H1 (cell line): ENCODE measurements at regions not wholly inside any gene's neighbourhood (a gene's known extent, or its start where the extent isn't known, plus 50 kb on each side); places are given as distances from the start of the nearest gene placed in this dataset.

Experiments
- ASH2L ChIP-seq: fragments of 200-600, 300-600 bp; sonication (generic); IDR thresholded peaks from one replicate; pipeline ENCODE4 v1.7.1; 2017; ENCODE audit warnings: low read length
- EZH2 ChIP-seq: fragments of 200-600 bp; sonication (generic); IDR thresholded peaks from 2 replicates; pipeline ENCODE4 v1.7.1; 2012; ENCODE audit warnings: low read depth, mild to moderate bottlenecking, moderate library complexity, low read length, inconsistent platforms; ENCODE audit not compliant: severe bottlenecking
- KDM1A ChIP-seq: fragments of 200-600, 300-600 bp; sonication (generic); IDR thresholded peaks from 2 replicates; pipeline ENCODE4 v1.7.1; 2016; ENCODE audit warnings: mild to moderate bottlenecking, low read length, borderline replicate concordance
- MAFK ChIP-seq: IDR thresholded peaks from 2 replicates; pipeline ENCODE4 v1.6.1; 2012; ENCODE audit warnings: low read depth, mild to moderate bottlenecking, improper control_type of control experiment, low read length
- POLR2AphosphoS5 ChIP-seq: IDR thresholded peaks from 2 replicates; pipeline ENCODE4 v1.6.1; 2011; ENCODE audit warnings: low read depth, low read length
- TCF12 ChIP-seq: IDR thresholded peaks from 2 replicates; pipeline ENCODE4 v1.6.1; 2011; ENCODE audit warnings: low read depth, mild to moderate bottlenecking, low read length
- ZNF274 ChIP-seq: IDR thresholded peaks from 2 replicates; pipeline ENCODE4 v1.7.0; 2012; ENCODE audit warnings: low read length, borderline replicate concordance; ENCODE audit errors: extremely low read depth
- TF ChIP-seq, protein P1 (sequence below), 3 experiments: IDR thresholded peaks; 1 replicate in 2 of 3; 2 replicates in 1 of 3; pipeline versions ENCODE4 v1.5.1 to v1.6.1; 2011; ENCODE audit warnings: low read length in 3 of 3, mild to moderate bottlenecking in 3 of 3, inconsistent platforms in 2 of 3, low read depth in 1 of 3, moderate library complexity in 1 of 3; ENCODE audit not compliant: insufficient read depth in 1 of 3; ENCODE audit errors: control extremely low read depth in 1 of 3
- TF ChIP-seq, protein P2 (sequence below): IDR thresholded peaks from 2 replicates; pipeline ENCODE4 v1.6.1; 2012; ENCODE audit warnings: low read length, inconsistent platforms

DNA sequence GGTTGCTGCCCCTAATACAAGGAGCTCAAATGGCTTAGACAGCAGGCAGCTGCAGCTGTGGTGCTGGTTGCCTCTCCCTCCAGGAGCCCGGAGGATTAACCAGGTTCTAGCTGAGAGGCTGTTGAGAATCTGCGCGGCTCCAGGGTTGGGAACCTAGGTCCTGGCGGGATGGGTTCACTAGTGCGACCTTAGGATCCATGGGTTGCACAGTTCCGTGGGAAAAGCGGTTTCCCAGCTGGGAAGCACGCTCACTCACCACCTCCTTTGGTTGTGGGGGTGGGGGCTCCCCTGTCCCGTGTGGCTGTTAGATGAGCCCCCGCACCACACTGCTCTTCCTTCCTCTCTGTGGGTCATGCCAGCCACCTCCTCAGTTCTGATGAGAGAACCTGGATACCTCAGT, 375.1 kb upstream of the ARRDC4 start:
- TF ChIP-seq, protein P1, sequence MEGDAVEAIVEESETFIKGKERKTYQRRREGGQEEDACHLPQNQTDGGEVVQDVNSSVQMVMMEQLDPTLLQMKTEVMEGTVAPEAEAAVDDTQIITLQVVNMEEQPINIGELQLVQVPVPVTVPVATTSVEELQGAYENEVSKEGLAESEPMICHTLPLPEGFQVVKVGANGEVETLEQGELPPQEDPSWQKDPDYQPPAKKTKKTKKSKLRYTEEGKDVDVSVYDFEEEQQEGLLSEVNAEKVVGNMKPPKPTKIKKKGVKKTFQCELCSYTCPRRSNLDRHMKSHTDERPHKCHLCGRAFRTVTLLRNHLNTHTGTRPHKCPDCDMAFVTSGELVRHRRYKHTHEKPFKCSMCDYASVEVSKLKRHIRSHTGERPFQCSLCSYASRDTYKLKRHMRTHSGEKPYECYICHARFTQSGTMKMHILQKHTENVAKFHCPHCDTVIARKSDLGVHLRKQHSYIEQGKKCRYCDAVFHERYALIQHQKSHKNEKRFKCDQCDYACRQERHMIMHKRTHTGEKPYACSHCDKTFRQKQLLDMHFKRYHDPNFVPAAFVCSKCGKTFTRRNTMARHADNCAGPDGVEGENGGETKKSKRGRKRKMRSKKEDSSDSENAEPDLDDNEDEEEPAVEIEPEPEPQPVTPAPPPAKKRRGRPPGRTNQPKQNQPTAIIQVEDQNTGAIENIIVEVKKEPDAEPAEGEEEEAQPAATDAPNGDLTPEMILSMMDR (IDR thresholded peaks at IDR 0.05; ENCODE audit: control extremely low read depth in 1 of 3, insufficient read depth in 1 of 3, low read depth in 1 of 3, low read length in 3 of 3): no peak
- TF ChIP-seq POLR2AphosphoS5 (no peak), ZNF274 (no peak), EZH2 (no peak), ASH2L (no peak), TCF12 (no peak), KDM1A (no peak), MAFK (no peak)
- TF ChIP-seq, protein P2, sequence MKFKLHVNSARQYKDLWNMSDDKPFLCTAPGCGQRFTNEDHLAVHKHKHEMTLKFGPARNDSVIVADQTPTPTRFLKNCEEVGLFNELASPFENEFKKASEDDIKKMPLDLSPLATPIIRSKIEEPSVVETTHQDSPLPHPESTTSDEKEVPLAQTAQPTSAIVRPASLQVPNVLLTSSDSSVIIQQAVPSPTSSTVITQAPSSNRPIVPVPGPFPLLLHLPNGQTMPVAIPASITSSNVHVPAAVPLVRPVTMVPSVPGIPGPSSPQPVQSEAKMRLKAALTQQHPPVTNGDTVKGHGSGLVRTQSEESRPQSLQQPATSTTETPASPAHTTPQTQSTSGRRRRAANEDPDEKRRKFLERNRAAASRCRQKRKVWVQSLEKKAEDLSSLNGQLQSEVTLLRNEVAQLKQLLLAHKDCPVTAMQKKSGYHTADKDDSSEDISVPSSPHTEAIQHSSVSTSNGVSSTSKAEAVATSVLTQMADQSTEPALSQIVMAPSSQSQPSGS: no peak
